CD4-positive, CD25-positive, alpha-beta regulatory T cell (primary cell): ENCODE measurements at regions not wholly inside any gene's neighbourhood (a gene's known extent, or its start where the extent isn't known, plus 50 kb on each side); places are given as distances from the start of the nearest gene placed in this dataset.
"Not testable (repeated sequence)": the region's sequence is repeated elsewhere in the genome, so short reads cannot be mapped to it uniquely, and the experiment has no call there.

ENCODE experiments used
- ATAC-seq, 2 donors: fragments of 150-1000 bp; cut with Tn5 transposase; one replicate each; pipeline ENCODE4 v1.10.0; 2021; ENCODE audit warnings: low read depth in 2 of 2, moderate number of reproducible peaks in 2 of 2, moderate library complexity in 1 of 2
- DNase-seq, 3 donors: peaks; one replicate each; pipeline versions ENCODE4 v3.0.0 to v3.0.0-alpha.2; 2012 to 2022; ENCODE audit warnings: mixed read lengths in 1 of 3
- H3K27ac ChIP-seq: one replicate; pipeline ENCODE4 v1.7.0; 2013; ENCODE audit warnings: mild to moderate bottlenecking, low read length; ENCODE audit not compliant: insufficient read depth, poor library complexity, severe bottlenecking
- H3K27me3 ChIP-seq: one replicate; pipeline ENCODE4 v1.7.0; 2013; ENCODE audit warnings: low read length; ENCODE audit not compliant: control insufficient read depth, insufficient read depth
- H3K36me3 ChIP-seq: one replicate; pipeline ENCODE4 v1.7.0; 2013; ENCODE audit warnings: mild to moderate bottlenecking, low read length, moderate library complexity; ENCODE audit not compliant: control insufficient read depth, insufficient read depth
- H3K4me1 ChIP-seq: 2 replicates; pipeline ENCODE4 v1.7.0; 2013; ENCODE audit warnings: mild to moderate bottlenecking, low read length; ENCODE audit not compliant: insufficient read depth, control insufficient read depth, poor library complexity, severe bottlenecking
- H3K4me3 ChIP-seq: one replicate; pipeline ENCODE4 v1.7.0; 2013; ENCODE audit warnings: low read depth, mild to moderate bottlenecking, low read length, moderate library complexity
- H3K9me3 ChIP-seq, 2 experiments: 1 replicate in 1 of 2; 2 replicates in 1 of 2; pipeline ENCODE4 v1.7.0; 2013; ENCODE audit warnings: low read length in 2 of 2, mild to moderate bottlenecking in 1 of 2, moderate library complexity in 1 of 2; ENCODE audit not compliant: control insufficient read depth in 2 of 2
- H3K27ac Mint-ChIP-seq, 3 donors: one replicate each; pipeline ENCODE4 v1.8.0; 2020 to 2022; ENCODE audit warnings: mild to moderate bottlenecking in 3 of 3, mixed read lengths in 3 of 3, moderate library complexity in 2 of 3
- H3K27me3 Mint-ChIP-seq: one replicate; pipeline ENCODE4 v1.8.0; 2022; ENCODE audit warnings: mild to moderate bottlenecking, mixed read lengths
- H3K36me3 Mint-ChIP-seq: one replicate; pipeline ENCODE4 v1.8.0; 2020; ENCODE audit warnings: mixed read lengths
- H3K4me1 Mint-ChIP-seq, 4 donors: one replicate each; pipeline ENCODE4 v1.8.0; 2020 to 2022; ENCODE audit warnings: mixed read lengths in 4 of 4, mild to moderate bottlenecking in 1 of 4
- H3K4me3 Mint-ChIP-seq, 4 donors: one replicate each; pipeline ENCODE4 v1.8.0; 2020 to 2022; ENCODE audit warnings: mild to moderate bottlenecking in 4 of 4, mixed read lengths in 4 of 4, moderate library complexity in 3 of 4
- H3K9me3 Mint-ChIP-seq, 7 donors: one replicate each; pipeline ENCODE4 v1.8.0; 2020 to 2022; ENCODE audit warnings: mixed read lengths in 7 of 7, mild to moderate bottlenecking in 3 of 7, moderate library complexity in 2 of 7

GRCh38 chr19:20466638-20466990, 99.0 kb downstream of the ZNF737 start:
- H3K27ac Mint-ChIP-seq, result peak overlapping the region in 1 of 3 donors; percentile 60
- H3K36me3 ChIP-seq, H3K4me3 ChIP-seq, H3K36me3 Mint-ChIP-seq, H3K4me1 ChIP-seq, ATAC-seq, H3K9me3 ChIP-seq, H3K27me3 Mint-ChIP-seq, H3K4me3 Mint-ChIP-seq, DNase-seq, H3K27ac ChIP-seq, H3K27me3 ChIP-seq: not testable (repeated sequence)
- peaks cover 0 to 13% (median 0%) of the 10 kb centered on the region in 4 donors for H3K4me1 Mint-ChIP-seq
- H3K9me3 Mint-ChIP-seq, result peaks cover 0 to 11% (median 6%) of the 10 kb centered on the region in 7 donors

GRCh38 chr19:20465922-20466637, 99.5 kb downstream of the ZNF737 start:
- not testable (repeated sequence) for ATAC-seq, H3K27ac Mint-ChIP-seq, H3K4me1 ChIP-seq, H3K36me3 Mint-ChIP-seq, H3K4me3 Mint-ChIP-seq, H3K27me3 ChIP-seq, H3K36me3 ChIP-seq, H3K4me3 ChIP-seq, H3K9me3 ChIP-seq, DNase-seq, H3K27me3 Mint-ChIP-seq, H3K27ac ChIP-seq
- peaks cover 0 to 11% (median 6%) of the 10 kb centered on the region in 7 donors for H3K9me3 Mint-ChIP-seq
- H3K4me1 Mint-ChIP-seq, result peaks cover 0 to 13% (median 0%) of the 10 kb centered on the region in 4 donors

GRCh38 chr19:20453425-20453935, 112.1 kb downstream of the ZNF737 start:
- Histone ChIP-seq H3K4me1 (no peaks in the 10 kb centered on the region), H3K4me3 (no peak overlapping the region), H3K27ac (no peak overlapping the region), H3K9me3 (no peaks in the 10 kb centered on the region), H3K27me3 (no peaks in the 10 kb centered on the region), H3K36me3 (no peaks in the 10 kb centered on the region)
- ATAC-seq, result no peak
- peak in 1 of 3 donors; percentile 0 for DNase-seq
- peaks cover 0 to 2% (median 0%) of the 10 kb centered on the region in 7 donors for H3K9me3 Mint-ChIP-seq
- H3K27me3 Mint-ChIP-seq, result no peaks in the 10 kb centered on the region
- H3K36me3 Mint-ChIP-seq, result no peaks in the 10 kb centered on the region
- peak overlapping the region; percentile 23 to 81 (median 52) for H3K27ac Mint-ChIP-seq
- peak overlapping the region in 1 of 4 donors; percentile 2 for H3K4me3 Mint-ChIP-seq
- peaks cover 0 to 11% (median 2%) of the 10 kb centered on the region in 4 donors for H3K4me1 Mint-ChIP-seq

GRCh38 chr19:20444202-20444885, 121.2 kb downstream of the ZNF737 start:
- peak overlapping the region in 2 of 4 donors; percentile 27 to 75 for H3K4me3 Mint-ChIP-seq

GRCh38 chr19:20432266-20432842, 133.2 kb downstream of the ZNF737 start:
- peak overlapping the region in 2 of 3 donors; percentile 37 to 41 for H3K27ac Mint-ChIP-seq
- not testable (repeated sequence) for H3K27ac ChIP-seq

More at GRCh38 chr19:20444202-20444885, 121.2 kb downstream of the ZNF737 start:
- H3K36me3 Mint-ChIP-seq, result no peaks in the 10 kb centered on the region
- peaks cover 0 to 22% (median 5%) of the 10 kb centered on the region in 4 donors for H3K4me1 Mint-ChIP-seq
- peaks cover 0 to 8% (median 2%) of the 10 kb centered on the region in 7 donors for H3K9me3 Mint-ChIP-seq
- Histone ChIP-seq H3K9me3 (no peaks in the 10 kb centered on the region), H3K27ac (no peak overlapping the region), H3K4me3 (no peak overlapping the region), H3K27me3 (no peaks in the 10 kb centered on the region), H3K4me1 (no peaks in the 10 kb centered on the region), H3K36me3 (no peaks in the 10 kb centered on the region)
- DNase-seq (no peak), ATAC-seq (no peak)
- H3K27ac Mint-ChIP-seq, result peak overlapping the region in 2 of 3 donors; percentile 54 to 89
- no peaks in the 10 kb centered on the region for H3K27me3 Mint-ChIP-seq

GRCh38 chr19:20431826-20432225, 133.8 kb downstream of the ZNF737 start:
- Histone ChIP-seq H3K4me3 (no peak overlapping the region), H3K9me3 (no peaks in the 10 kb centered on the region)
- peaks cover 0 to 9% (median 0%) of the 10 kb centered on the region in 4 donors for H3K4me1 Mint-ChIP-seq

More at GRCh38 chr19:20432266-20432842, 133.2 kb downstream of the ZNF737 start:
- H3K4me3 Mint-ChIP-seq, H3K4me1 ChIP-seq, H3K9me3 Mint-ChIP-seq, H3K27me3 Mint-ChIP-seq, H3K9me3 ChIP-seq, DNase-seq, ATAC-seq, H3K4me1 Mint-ChIP-seq, H3K36me3 Mint-ChIP-seq, H3K36me3 ChIP-seq, H3K4me3 ChIP-seq, H3K27me3 ChIP-seq: not testable (repeated sequence)

GRCh38 chr19:20423381-20424197, 142.0 kb downstream of the ZNF737 start:
- Histone ChIP-seq H3K4me3 (peak overlapping the region; percentile 95), H3K36me3 (no peaks in the 10 kb centered on the region), H3K9me3 (peaks cover 2% of the 10 kb centered on the region in 2 experiments), H3K27me3 (no peaks in the 10 kb centered on the region), H3K4me1 (no peaks in the 10 kb centered on the region), H3K27ac (peak overlapping the region; percentile 77)
- DNase-seq (peak in 2 of 3 donors; percentile 16 to 55), ATAC-seq (no peak)
- peaks cover 0 to 37% (median 18%) of the 10 kb centered on the region in 4 donors for H3K4me1 Mint-ChIP-seq
- H3K27ac Mint-ChIP-seq, result peak overlapping the region; percentile 94 to 98 (median 95)
- peaks cover 12% of the 10 kb centered on the region for H3K36me3 Mint-ChIP-seq
- H3K27me3 Mint-ChIP-seq, result no peaks in the 10 kb centered on the region
- peak overlapping the region; percentile 96 to 99 (median 97) for H3K4me3 Mint-ChIP-seq
- H3K9me3 Mint-ChIP-seq, result peaks cover 0 to 10% (median 3%) of the 10 kb centered on the region in 7 donors

More at GRCh38 chr19:20431826-20432225, 133.8 kb downstream of the ZNF737 start:
- no peaks in the 10 kb centered on the region for H3K4me1 ChIP-seq
- H3K4me3 Mint-ChIP-seq, result no peak overlapping the region
- DNase-seq, result no peak
- no peak for ATAC-seq
- H3K27ac ChIP-seq, result no peak overlapping the region
- peak overlapping the region in 2 of 3 donors; percentile 37 to 76 for H3K27ac Mint-ChIP-seq
- H3K27me3 ChIP-seq, result no peaks in the 10 kb centered on the region
- no peaks in the 10 kb centered on the region for H3K36me3 Mint-ChIP-seq
- no peaks in the 10 kb centered on the region for H3K27me3 Mint-ChIP-seq
- H3K9me3 Mint-ChIP-seq, result peaks cover 0 to 4% (median 2%) of the 10 kb centered on the region in 7 donors
- H3K36me3 ChIP-seq, result no peaks in the 10 kb centered on the region
